ENCODE measurements at regions not wholly inside any gene's neighbourhood (a gene's known extent, or its start where the extent isn't known, plus 50 kb on each side); places are given as distances from the start of the nearest gene placed in this dataset.

- no peak for TF ChIP-seq CTCF (IDR thresholded peaks at IDR 0.05)
- TF ChIP-seq ZFX (IDR thresholded peaks at IDR 0.05; ENCODE audit: borderline replicate concordance) = no peak
Measured at GRCh38 chrX:144042271-144042670, 158.4 kb downstream of the UBE2NL start.
